ENCODE measurements at regions not wholly inside any gene's neighbourhood (a gene's known extent, or its start where the extent isn't known, plus 50 kb on each side); places are given as distances from the start of the nearest gene placed in this dataset.

- TF ChIP-seq CTCF (conservative IDR thresholded peaks at IDR 0.05) (no peak), EZH2 (IDR thresholded peaks at IDR 0.05; ENCODE audit: low read depth) (no peak)
These were observed 281.2 kb downstream of the PRDM2 start for GRCh38 chr1:13981142-13981541.

Data from PC-9 (cell line).